GM18511 (cell line): ENCODE measurements at regions not wholly inside any gene's neighbourhood (a gene's known extent, or its start where the extent isn't known, plus 50 kb on each side); places are given as distances from the start of the nearest gene placed in this dataset.

Experiments
- ATAC-seq: cut with Tn5 transposase; IDR thresholded peaks from one replicate; pipeline ENCODE4 v1.9.1; 2021; ENCODE audit warnings: mild to moderate bottlenecking, moderate library complexity; ENCODE audit not compliant: unreplicated experiment

- no peak for ATAC-seq
Observed at GRCh38 chr2:118622913-118623312, 224.5 kb downstream of the EN1 start.

- no peak for ATAC-seq
Observed at GRCh38 chr2:118622108-118622507, 225.3 kb downstream of the EN1 start.

DNA sequence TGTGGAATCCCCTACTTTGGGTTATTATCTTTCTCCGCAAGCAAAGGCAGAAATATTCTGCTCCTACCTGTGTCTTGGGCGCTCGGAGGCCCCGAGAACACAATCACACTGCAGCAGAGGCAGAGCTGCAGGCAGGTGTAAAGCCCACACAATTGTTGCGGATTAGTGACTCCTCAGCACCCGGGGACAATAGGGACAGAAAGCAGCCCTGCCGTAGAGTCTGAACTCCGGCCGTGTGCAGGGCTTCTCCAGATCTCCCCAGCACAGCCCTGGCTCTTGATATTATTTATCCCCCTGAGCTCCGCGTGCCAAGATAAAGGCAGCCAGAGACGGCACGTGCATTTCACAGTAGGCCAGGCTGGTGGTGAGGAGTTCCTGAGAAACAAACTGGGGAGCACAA, 229.2 kb downstream of the EN1 start:
- no peak for ATAC-seq

GRCh38 chr2:118616432-118616831, 231.0 kb downstream of the EN1 start:
- no peak for ATAC-seq

- no peak for ATAC-seq
Observed at GRCh38 chr2:118614841-118615271, 232.6 kb downstream of the EN1 start.

GRCh38 chr2:118613737-118614136, 233.7 kb downstream of the EN1 start:
- ATAC-seq, result no peak

DNA sequence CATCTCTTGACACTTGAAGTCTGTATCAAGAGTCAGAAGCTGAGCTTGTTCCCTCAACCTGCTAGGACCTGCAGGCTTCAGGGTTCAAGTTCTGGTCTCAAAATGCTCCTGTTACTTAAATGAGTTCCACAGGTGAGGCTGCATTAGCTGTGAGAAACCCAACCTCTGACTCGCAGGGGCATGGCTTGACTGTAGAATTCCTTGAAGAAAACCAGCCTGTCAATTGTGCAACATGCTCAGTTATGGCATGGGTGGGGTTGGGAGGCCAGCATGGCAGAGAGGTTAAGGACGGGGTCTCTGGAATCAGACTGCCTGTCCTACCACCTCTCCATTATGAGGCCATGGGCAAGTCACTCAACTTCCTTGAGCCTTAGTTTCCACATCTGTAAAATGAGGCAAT, 235.8 kb downstream of the EN1 start:
- no peak for ATAC-seq

DNA sequence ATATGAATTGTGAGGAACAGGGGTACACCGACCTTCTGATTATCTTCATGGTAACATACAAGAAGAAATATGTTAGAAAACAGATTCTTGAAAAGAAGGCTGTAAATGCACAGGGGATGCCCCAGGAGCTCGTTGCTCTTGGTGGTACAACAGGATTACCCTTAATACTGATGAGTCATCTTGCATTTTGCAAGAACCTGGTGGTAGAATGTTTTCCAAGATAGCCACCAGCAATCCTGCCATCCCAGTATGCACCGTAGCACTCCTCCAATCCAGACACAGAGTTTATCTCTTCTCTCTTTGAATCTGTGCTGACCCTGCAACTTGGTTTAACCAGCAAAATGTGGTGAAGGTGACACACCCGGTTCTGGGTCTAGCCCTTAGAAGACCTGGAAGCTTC, 238.3 kb downstream of the EN1 start:
- no peak for ATAC-seq

DNA sequence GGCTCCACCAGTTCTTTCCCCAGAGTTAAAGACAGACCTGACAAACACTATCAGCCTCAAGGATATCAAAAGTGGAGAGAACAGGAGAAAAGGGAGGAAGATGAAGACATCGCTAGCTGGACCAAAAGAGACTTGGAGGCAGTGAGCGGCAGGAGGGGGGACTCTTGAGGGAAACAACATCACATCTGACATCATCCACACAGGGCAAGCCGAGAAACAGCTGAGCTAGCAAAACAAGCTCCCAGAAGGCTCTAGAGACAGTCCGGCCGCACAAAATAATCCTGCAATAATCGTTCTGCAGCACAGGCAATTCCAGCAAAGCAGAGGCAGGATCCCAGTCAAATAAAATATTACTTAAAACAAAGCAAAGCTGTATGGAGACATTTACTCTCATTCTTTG, 239.8 kb downstream of the EN1 start:
- no peak for ATAC-seq

GRCh38 chr2:118604811-118605210, 242.6 kb downstream of the EN1 start:
- no peak for ATAC-seq

DNA sequence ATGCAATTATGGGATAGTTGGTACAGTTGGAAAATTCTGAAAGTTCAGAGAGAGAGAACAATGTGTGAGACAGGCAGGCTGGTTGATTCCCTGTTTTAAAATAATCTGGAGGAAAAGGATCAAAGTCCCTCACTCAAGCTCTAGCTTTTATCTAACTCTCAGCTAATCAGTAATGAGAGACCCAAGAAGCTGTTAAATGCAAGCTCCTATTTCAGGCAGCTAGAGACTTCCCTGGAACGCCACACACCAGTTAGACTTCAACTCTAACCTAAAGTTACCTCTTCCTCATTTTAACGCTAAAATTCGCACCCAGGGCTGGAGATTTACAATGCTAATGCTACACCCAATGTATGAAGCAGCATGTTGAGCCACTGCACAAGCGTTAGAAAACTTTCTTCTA, 243.1 kb downstream of the EN1 start:
- ATAC-seq, result no peak

- ATAC-seq, result no peak
Observed at GRCh38 chr2:118599141-118599540, 248.3 kb downstream of the EN1 start.

- ATAC-seq, result no peak
Observed at GRCh38 chr2:118596620-118597019, 250.8 kb downstream of the EN1 start.

GRCh38 chr2:118593257-118593656, 254.2 kb downstream of the EN1 start:
- ATAC-seq, result no peak

DNA sequence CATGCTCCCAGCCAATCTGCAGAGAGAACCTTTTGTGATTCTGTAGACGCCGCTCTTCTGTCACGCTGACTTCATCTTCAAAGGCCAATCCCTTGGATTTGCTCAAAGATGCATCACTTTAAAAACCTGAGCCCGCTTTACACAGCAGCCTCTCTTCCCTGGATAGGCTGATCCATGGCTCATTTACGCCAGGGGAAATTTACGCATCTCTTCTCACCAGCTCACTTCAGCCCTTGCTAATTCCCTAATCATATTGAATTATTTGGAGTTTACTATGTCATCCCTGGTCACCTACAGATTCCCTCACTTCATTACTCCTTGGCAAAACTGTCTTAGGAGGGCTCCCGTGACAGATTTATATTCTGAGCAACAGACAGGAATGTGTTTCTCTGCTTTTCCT, 256.2 kb downstream of the EN1 start:
- no peak for ATAC-seq

DNA sequence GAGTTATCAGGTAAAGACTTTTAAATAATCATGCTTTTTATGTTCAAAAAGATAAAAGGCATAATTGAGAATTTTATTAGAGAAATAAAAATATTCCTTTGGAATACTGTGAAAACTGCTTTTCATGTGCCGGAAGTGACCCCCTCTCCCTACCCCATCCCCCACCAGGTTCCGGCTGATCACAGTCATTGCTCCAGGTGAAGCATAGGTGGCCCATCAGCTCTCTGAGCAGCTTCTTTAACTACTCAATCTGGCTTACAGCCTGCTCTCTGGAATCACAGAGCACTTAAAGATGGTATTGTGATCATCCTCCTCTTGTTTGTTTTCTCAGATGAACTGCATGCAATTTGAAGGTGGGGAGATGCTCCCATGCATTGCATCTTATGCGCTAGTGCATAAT, 257.7 kb downstream of the EN1 start:
- ATAC-seq, result no peak

DNA sequence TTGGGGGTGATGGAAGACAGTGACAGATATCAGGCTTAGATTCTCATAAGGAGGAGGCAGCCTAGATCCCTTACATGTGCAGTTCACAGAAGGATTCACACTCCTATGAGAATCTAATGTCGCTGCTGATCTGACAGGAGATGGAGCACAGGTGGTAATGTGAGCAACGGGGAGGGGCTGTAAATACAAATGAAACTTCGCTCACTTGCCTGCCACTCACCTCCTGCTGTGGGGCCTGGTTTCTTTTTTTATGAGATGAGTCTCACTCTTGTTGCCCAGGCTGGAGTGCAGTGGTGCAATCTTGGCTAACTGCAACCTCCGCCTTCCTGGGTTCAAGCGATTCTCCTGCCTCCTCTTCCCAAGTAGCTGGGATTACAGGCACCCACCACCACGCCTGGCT, 258.6 kb downstream of the EN1 start:
- ATAC-seq, result no peak

- no peak for ATAC-seq
Observed at GRCh38 chr2:118586312-118586711, 261.1 kb downstream of the EN1 start.

DNA sequence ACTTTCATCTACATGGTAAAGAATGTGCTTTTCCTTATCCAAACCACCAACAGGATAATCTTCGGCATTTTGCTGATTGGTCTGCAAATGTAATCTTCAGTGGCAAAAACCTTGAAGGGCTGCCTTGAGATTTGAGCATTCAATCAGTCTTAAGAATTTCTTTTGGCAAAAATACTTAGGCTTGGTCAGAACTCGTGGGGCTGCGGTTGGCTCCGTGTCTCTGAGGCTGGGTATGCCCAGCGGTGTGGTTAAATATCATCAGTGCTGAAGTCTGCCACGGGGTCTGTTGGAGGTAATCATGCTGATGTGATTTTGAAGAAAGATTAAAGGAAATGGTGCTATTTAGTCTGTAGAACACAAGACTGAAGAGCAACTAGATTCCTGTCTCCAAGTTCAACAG, 262.6 kb downstream of the EN1 start:
- no peak for ATAC-seq

- ATAC-seq, result no peak
Observed at GRCh38 chr2:118584062-118584749, 263.2 kb downstream of the EN1 start.

GRCh38 chr2:118582058-118582457, 265.4 kb downstream of the EN1 start:
- no peak for ATAC-seq

DNA sequence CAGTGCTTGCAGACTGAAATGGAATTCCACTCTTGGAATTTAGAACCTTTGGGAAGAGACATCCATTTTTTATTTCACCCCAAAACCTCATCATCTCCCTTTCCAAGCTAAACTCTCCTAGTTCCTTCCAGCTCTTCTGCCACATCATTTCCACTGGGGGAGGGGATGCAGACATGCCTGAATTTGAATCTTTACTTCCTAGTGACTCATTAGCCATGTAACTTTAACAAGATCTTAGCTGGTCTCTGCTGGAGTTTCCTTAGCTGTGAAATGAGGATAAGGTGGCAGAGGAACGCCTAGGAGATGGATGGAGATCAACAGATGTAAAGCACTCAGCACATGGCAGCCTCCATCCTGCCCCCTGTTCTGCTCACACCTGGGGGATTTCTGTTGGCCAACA, 266.8 kb downstream of the EN1 start:
- no peak for ATAC-seq

GRCh38 chr2:118580107-118580506, 267.3 kb downstream of the EN1 start:
- no peak for ATAC-seq
